ENCODE measurements at regions not wholly inside any gene's neighbourhood (a gene's known extent, or its start where the extent isn't known, plus 50 kb on each side); places are given as distances from the start of the nearest gene placed in this dataset.

- no peak for TF ChIP-seq POLR2A (IDR thresholded peaks at IDR 0.05; ENCODE audit: low read length)
- TF ChIP-seq GATA1 (IDR thresholded peaks at IDR 0.05; ENCODE audit: low read depth, low read length) = no peak
Measured at GRCh38 chr9:21533597-21533996, 51.5 kb upstream of the IFNE start.

All from erythroblast (primary cell).